ENCODE measurements at regions not wholly inside any gene's neighbourhood (a gene's known extent, or its start where the extent isn't known, plus 50 kb on each side); places are given as distances from the start of the nearest gene placed in this dataset.

- DNase-seq (ENCODE audit: low read depth in 2 of 2): no peak
These were observed 432.6 kb downstream of the SATB2 start for GRCh38 chr2:199025146-199025545.

- DNase-seq (ENCODE audit: low read depth in 2 of 2): no peak
These were observed 433.5 kb downstream of the SATB2 start for GRCh38 chr2:199024224-199024623.

GRCh38 chr2:199019898-199020507 lies 437.7 kb downstream of the SATB2 start:
- no peak for DNase-seq (ENCODE audit: low read depth in 2 of 2)

- no peak for DNase-seq (ENCODE audit: low read depth in 2 of 2)
These were observed 438.9 kb downstream of the SATB2 start for GRCh38 chr2:199018826-199019225.

- DNase-seq (ENCODE audit: low read depth in 2 of 2): no peak
These were observed 442.7 kb downstream of the SATB2 start for GRCh38 chr2:199015072-199015471.

- DNase-seq (ENCODE audit: low read depth in 2 of 2): no peak
These were observed 443.5 kb downstream of the SATB2 start for GRCh38 chr2:199014226-199014625.

GRCh38 chr2:199011908-199012307 lies 445.8 kb downstream of the SATB2 start:
- no peak for DNase-seq (ENCODE audit: low read depth in 2 of 2)

GRCh38 chr2:198994678-198995077 lies 463.1 kb downstream of the SATB2 start:
- no peak for DNase-seq (ENCODE audit: low read depth in 2 of 2)

GRCh38 chr2:198991431-198991830 lies 466.3 kb downstream of the SATB2 start:
- DNase-seq (ENCODE audit: low read depth in 2 of 2): no peak

- no peak for DNase-seq (ENCODE audit: low read depth in 2 of 2)
These were observed 482.0 kb downstream of the SATB2 start for GRCh38 chr2:198975779-198976178.

- DNase-seq (ENCODE audit: low read depth in 2 of 2): no peak
These were observed 484.0 kb downstream of the SATB2 start for GRCh38 chr2:198973785-198974184.

- DNase-seq (ENCODE audit: low read depth in 2 of 2): no peak
These were observed 484.6 kb downstream of the SATB2 start for GRCh38 chr2:198973181-198973580.

- DNase-seq (ENCODE audit: low read depth in 2 of 2): no peak
These were observed 489.2 kb downstream of the SATB2 start for GRCh38 chr2:198968545-198968944.

GRCh38 chr2:198966269-198966668 lies 491.5 kb downstream of the SATB2 start:
- no peak for DNase-seq (ENCODE audit: low read depth in 2 of 2)

- no peak for DNase-seq (ENCODE audit: low read depth in 2 of 2)
These were observed 496.2 kb downstream of the SATB2 start for GRCh38 chr2:198961547-198961946.

- DNase-seq (ENCODE audit: low read depth in 2 of 2): no peak
These were observed 500.6 kb downstream of the SATB2 start for GRCh38 chr2:198957181-198957580.

- DNase-seq (ENCODE audit: low read depth in 2 of 2): no peak
These were observed 504.4 kb downstream of the SATB2 start for GRCh38 chr2:198953328-198953727.

GRCh38 chr2:198950803-198951202 lies 506.9 kb downstream of the SATB2 start:
- no peak for DNase-seq (ENCODE audit: low read depth in 2 of 2)

GRCh38 chr2:198945496-198945895 lies 512.2 kb downstream of the SATB2 start:
- no peak for DNase-seq (ENCODE audit: low read depth in 2 of 2)

GRCh38 chr2:198930170-198930569 lies 527.6 kb downstream of the SATB2 start:
- no peak for DNase-seq (ENCODE audit: low read depth in 2 of 2)

GRCh38 chr2:198928026-198928425 lies 529.7 kb downstream of the SATB2 start:
- no peak for DNase-seq (ENCODE audit: low read depth in 2 of 2)

- DNase-seq (ENCODE audit: low read depth in 2 of 2): no peak
These were observed 539.6 kb downstream of the SATB2 start for GRCh38 chr2:198917926-198918720.

GRCh38 chr2:198917275-198917674 lies 540.5 kb downstream of the SATB2 start:
- no peak for DNase-seq (ENCODE audit: low read depth in 2 of 2)
